Suppressor macrophage treated with lipopolysaccharide for 1 hour (primary cell): ENCODE measurements at regions not wholly inside any gene's neighbourhood (a gene's known extent, or its start where the extent isn't known, plus 50 kb on each side); places are given as distances from the start of the nearest gene placed in this dataset.

Experiments
- DNase-seq, 3 donors: peaks; one replicate each; pipeline ENCODE4 v3.0.0-alpha.2; 2020 to 2022

GRCh38 chr7:131090886-131091692, 236.6 kb upstream of the MKLN1 start:
- DNase-seq: peak in 2 of 3 donors; percentile 17 to 37

DNA sequence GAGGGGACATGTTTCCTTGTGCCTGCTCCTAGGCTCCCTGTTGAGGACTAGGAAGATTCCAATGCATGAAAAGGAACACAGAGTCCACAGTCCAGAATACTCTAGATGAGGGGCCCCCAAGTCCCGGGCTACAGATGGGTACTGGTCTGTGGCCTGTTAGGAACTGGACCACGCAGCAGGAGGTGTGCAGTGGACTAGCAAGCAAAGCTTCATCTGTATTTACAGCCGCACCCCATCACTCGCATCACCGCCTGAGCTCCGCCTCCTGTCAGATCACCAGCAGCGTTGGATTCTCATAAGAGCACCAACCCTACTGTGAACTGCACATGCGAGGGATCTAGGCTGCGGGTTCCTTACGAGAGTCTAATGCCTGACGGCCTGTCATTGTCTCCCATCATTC, 233.0 kb upstream of the MKLN1 start:
- DNase-seq: no peak

DNA sequence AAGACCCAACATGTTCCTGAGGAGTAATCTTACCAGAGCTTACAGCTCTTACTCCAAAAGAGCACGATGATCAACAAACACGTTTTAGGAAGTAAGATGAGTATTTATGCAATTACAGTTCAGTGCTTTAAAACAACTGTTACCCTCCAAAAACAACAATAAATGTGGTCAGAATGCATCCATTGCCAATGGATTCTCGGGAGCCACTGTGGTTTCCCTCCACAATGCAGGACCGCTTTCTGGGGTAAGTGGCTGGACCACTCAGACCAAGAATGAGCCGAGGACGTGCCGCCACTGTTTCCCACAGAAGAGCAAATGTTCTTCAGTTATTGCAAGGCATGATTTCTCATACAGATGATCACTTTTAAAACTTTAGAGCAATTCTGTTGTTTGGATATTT, 232.3 kb upstream of the MKLN1 start:
- no peak for DNase-seq

DNA sequence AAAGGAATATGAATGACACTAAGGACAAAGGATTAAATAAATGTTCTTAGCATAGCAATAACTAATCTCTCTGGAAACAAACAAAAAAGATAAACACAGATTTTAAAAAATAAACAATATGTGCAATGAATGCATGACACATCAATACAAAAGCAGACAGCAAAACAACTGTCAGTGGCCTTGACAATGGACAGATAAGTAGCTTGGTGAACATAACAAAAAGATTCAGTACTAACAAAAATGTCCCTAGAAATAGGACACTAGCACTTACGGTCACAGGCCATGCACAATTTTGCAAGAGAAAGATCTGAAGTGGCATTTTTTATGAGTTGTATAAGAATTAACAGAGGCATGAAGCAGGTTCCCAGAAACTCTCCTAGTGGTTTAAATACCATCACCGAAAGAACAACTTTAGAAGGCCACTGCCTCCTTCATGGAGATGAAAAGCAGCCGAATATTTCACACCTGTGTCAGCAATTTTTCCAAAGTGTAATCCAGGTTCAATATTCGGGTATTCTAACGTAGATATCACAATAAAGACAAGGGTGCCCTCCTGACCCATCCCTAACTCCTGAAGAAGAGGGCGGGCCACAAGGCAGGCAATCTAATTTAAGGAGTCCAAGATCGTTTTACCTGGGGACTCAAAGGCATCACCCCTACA, 231.3 kb upstream of the MKLN1 start:
- DNase-seq: no peak

- no peak for DNase-seq
These were observed 229.9 kb upstream of the MKLN1 start for GRCh38 chr7:131097662-131098376.

DNA sequence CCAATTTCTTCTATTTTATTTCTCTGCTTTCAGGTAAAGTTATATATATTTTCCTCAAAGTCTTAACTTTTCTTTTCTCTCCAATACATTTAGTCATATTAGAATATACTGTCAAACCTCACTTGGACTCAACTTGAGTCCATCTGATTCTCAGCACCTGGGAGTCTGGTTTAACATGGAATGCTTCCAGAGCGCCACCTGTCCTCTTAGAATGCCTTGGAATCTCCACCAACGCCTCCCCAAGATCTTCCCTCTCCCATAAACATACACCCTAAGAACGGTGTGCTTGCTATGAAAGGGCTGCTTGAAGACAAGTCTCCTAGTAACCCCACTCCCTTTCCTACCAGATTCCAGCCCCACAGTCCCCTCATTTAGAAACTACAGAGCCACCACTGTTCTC, 229.1 kb upstream of the MKLN1 start:
- DNase-seq: no peak

GRCh38 chr7:131100357-131101054, 227.2 kb upstream of the MKLN1 start:
- no peak for DNase-seq

DNA sequence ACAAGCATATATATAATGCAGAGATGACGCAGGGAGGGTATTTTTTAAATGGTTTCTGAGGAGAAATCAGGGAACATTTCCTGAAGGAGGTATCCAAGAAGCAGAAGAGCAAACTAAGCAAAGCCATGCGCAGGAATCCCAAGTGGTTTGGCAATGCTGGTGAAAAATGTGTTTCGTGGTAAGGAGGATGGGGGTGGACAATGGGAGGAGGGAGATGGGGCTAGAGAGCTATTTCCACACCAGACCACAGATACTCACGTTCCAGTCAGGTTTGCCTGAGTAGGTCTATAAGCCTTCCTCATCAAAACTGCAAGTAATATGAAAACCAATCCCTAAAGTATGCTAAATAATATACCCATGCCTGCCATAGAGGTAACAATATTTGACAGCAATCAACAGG, 223.7 kb upstream of the MKLN1 start:
- no peak for DNase-seq

GRCh38 chr7:131104596-131105293, 222.9 kb upstream of the MKLN1 start:
- no peak for DNase-seq

DNA sequence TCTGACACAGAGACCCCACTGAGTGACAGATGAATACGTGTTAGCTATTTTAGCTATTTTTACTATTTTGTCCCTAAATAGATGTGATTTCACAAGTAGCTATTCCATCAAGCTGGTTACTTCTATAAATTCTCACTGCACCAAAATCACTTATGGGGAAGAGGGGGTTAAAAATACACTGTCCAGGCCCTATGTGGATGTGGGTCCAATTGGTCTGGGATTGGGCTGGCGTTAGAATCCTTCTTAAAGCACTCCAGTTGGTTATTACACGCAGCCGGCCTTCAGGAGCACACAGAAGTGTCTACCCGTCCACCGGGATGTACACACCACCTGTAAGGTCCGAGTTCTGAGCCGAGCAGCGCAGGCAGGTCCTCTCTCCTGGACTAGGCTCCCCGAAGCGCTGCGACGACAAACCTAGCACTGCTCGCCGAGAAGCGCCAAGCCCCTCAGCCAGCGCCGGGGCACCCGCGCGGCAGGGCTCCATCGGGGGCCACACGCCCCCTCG, 222.3 kb upstream of the MKLN1 start:
- DNase-seq: no peak

GRCh38 chr7:131105799-131106680, 221.6 kb upstream of the MKLN1 start:
- DNase-seq: peak; percentile 94 to 98 (median 95)

DNA sequence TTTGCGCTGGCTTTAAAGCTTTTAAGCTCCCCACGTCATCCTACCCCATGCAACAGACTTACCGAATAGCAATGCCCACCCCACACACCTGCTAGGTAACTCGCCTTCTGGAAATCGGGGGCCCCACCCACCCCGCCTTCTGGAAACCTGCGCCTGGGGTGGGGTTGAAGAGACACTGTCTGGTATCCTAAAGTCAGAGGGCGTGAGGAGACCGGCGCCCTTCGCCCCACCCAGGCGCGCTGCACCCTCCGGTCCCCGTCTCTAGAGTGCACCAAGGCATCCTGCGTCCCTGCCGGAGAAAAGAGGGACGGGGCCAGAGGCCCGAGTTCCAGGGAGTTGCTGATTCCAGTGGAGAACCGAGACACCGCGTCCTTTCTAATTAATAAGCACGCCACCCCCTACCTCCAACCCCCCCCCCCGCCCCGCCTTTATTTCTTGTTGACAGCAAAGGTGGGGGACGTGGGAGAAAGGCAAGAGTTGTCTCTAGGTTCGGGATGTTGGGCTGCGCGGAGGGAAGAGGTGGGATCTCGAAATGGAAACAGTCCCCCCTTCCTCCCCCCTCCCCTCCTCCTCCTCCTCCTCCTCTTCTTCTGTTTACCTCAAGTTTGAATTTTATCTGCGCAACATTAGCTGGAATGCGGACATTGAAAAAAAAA, 220.9 kb upstream of the MKLN1 start:
- peak; percentile 33 to 57 (median 38) for DNase-seq

GRCh38 chr7:131107337-131108211, 220.1 kb upstream of the MKLN1 start:
- DNase-seq: peak; percentile 76 to 86 (median 77)

GRCh38 chr7:131108212-131108940, 219.3 kb upstream of the MKLN1 start:
- DNase-seq: peak in 1 of 3 donors; percentile 31

- DNase-seq: peak; percentile 19 to 60 (median 53)
These were observed 218.5 kb upstream of the MKLN1 start for GRCh38 chr7:131109011-131109758.

DNA sequence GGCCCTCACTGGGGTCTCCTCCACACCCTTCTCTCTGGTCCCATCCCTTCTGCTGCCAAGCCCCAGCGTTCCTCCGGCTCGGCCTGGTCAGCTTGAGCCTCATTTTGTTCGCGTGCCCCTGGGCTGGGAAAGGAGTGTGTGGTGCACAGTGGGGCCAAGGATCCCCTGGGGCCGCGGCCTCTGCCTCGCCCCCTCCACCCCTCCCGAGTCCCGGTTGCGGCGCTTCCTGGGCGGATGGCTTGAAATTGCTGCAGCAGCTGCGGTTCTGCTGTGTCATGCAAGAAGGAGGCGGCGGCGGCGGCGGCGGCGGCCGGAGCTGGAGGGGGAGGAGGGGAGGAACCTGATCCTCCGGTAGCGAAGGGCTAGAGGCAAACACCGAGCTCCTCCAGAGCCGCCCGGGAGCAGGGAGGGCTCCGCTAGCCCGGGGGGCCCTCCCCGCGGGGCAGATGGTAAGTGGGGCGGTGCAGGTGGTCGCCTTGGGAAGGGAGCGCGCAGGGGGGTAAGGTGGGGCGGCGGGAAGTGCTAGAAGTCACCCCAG, 217.8 kb upstream of the MKLN1 start:
- peak; percentile 81 to 88 (median 81) for DNase-seq

GRCh38 chr7:131110297-131111080, 217.2 kb upstream of the MKLN1 start:
- no peak for DNase-seq
